H1 (cell line): ENCODE measurements at regions not wholly inside any gene's neighbourhood (a gene's known extent, or its start where the extent isn't known, plus 50 kb on each side); places are given as distances from the start of the nearest gene placed in this dataset.

Experiments
- CTCF ChIA-PET: fragments of 300-600 bp; sonication (Branson Sonifier 250); formaldehyde crosslinking; loops from one replicate; lab custom pipeline; 2021; ENCODE audit not compliant: partially characterized antibody; lab: Charles Lee
- POLR2A ChIA-PET: fragments of 300-600 bp; sonication (Branson Sonifier 250); formaldehyde crosslinking; loops from one replicate; lab custom pipeline; 2021; ENCODE audit warnings: inconsistent platforms; ENCODE audit not compliant: partially characterized antibody; lab: Charles Lee
- DNase-seq, 2 experiments: peaks; one replicate each; pipeline versions ENCODE4 v3.0.0 to v3.0.0-alpha.2; 2010 to 2022; ENCODE audit warnings: low spot score in 2 of 2, low read depth in 1 of 2, mixed read lengths in 1 of 2
- FAIRE-seq: peaks from 2 replicates; lab custom pipeline; 2011; peaks lifted over from hg19 to GRCh38; lab: Jason Lieb, UNC
- H2AFZ ChIP-seq: 2 replicates; pipeline ENCODE4 v1.8.1; 2012; ENCODE audit warnings: low read length, inconsistent platforms
- H2AK5ac ChIP-seq: 2 replicates; pipeline ENCODE4 v1.6.1; 2013; ENCODE audit warnings: low read depth, low read length
- H2BK120ac ChIP-seq: replicated peaks from 2 replicates; pipeline ENCODE3; 2013; ENCODE audit warnings: low read depth, low read length, inconsistent platforms
- H2BK12ac ChIP-seq: 2 replicates; pipeline ENCODE4 v1.6.1; 2013; ENCODE audit warnings: low read depth, low read length
- H2BK15ac ChIP-seq: 2 replicates; pipeline ENCODE4 v1.6.1; 2013; ENCODE audit warnings: low read length
- H2BK20ac ChIP-seq: 2 replicates; pipeline ENCODE4 v1.6.1; 2013; ENCODE audit warnings: low read length
- H2BK5ac ChIP-seq: 2 replicates; pipeline ENCODE4 v1.6.1; 2013; ENCODE audit warnings: low read depth, low read length
- H3K14ac ChIP-seq: 2 replicates; pipeline ENCODE4 v1.6.1; 2013; ENCODE audit warnings: inconsistent platforms; ENCODE audit not compliant: insufficient read length
- H3K18ac ChIP-seq: 2 replicates; pipeline ENCODE4 v1.6.1; 2013; ENCODE audit warnings: low read length; ENCODE audit errors: extremely low read depth
- H3K23ac ChIP-seq: 2 replicates; pipeline ENCODE4 v1.6.1; 2013; ENCODE audit warnings: inconsistent platforms; ENCODE audit not compliant: insufficient read length
- H3K23me2 ChIP-seq: 2 replicates; pipeline ENCODE4 v1.6.1; 2013; ENCODE audit warnings: low read depth, low read length
- H3K27ac ChIP-seq: 2 replicates; pipeline ENCODE4 v1.6.1; 2011; ENCODE audit warnings: low read depth, low read length, inconsistent platforms
- H3K27me3 ChIP-seq, 4 experiments: replicated peaks in 1 of 4; 1 replicate in 1 of 4; 2 replicates in 3 of 4; pipeline versions ENCODE4 v1.6.1 to v1.8.1; 2011 to 2013; ENCODE audit warnings: low read length in 3 of 4, mild to moderate bottlenecking in 3 of 4, inconsistent platforms in 2 of 4, mixed read lengths in 2 of 4, moderate library complexity in 1 of 4; ENCODE audit not compliant: control insufficient read depth in 3 of 4, insufficient read depth in 3 of 4; ENCODE audit errors: extremely low read depth in 1 of 4
- H3K36me3 ChIP-seq, 4 experiments: 2 replicates each; pipeline versions ENCODE4 v1.6.1 to v1.8.1; 2011 to 2013; ENCODE audit warnings: mild to moderate bottlenecking in 4 of 4, low read length in 3 of 4, moderate library complexity in 2 of 4, control low read depth in 1 of 4, inconsistent platforms in 1 of 4; ENCODE audit not compliant: insufficient read depth in 4 of 4, control insufficient read depth in 2 of 4
- H3K4ac ChIP-seq: replicated peaks from 2 replicates; pipeline ENCODE3; 2013; ENCODE audit warnings: low read length, low read depth, mixed read lengths, inconsistent platforms; ENCODE audit not compliant: insufficient read length
- H3K4me1 ChIP-seq, 4 experiments: replicated peaks in 1 of 4; 1 replicate in 1 of 4; 2 replicates in 3 of 4; pipeline versions ENCODE4 v1.6.1 to v1.8.1; 2011 to 2013; ENCODE audit warnings: low read length in 3 of 4, inconsistent platforms in 2 of 4, mixed read lengths in 1 of 4; ENCODE audit not compliant: insufficient read depth in 4 of 4, control insufficient read depth in 3 of 4
- H3K4me2 ChIP-seq, 2 experiments: 2 replicates each; pipeline versions ENCODE4 v1.6.1 to v1.8.1; 2011 to 2013; ENCODE audit warnings: low read depth in 2 of 2, low read length in 2 of 2, control low read depth in 1 of 2, inconsistent platforms in 1 of 2, mild to moderate bottlenecking in 1 of 2; ENCODE audit not compliant: insufficient read depth in 1 of 2
- H3K4me3 ChIP-seq, 4 experiments: fragments of 200-600, 300-600 bp in 1 of 4; sonication (generic), shearing (Covaris generic), sonication (Bioruptor Twin) in 1 of 4; 2 replicates each; pipeline versions ENCODE4 v1.5.1 to v1.8.1; 2011 to 2016; ENCODE audit warnings: low read length in 4 of 4, low read depth in 3 of 4, control low read depth in 2 of 4, inconsistent platforms in 2 of 4, mild to moderate bottlenecking in 2 of 4, mixed read lengths in 1 of 4, moderate library complexity in 1 of 4; ENCODE audit not compliant: insufficient read depth in 2 of 4; ENCODE audit errors: extremely low read depth in 1 of 4
- H3K56ac ChIP-seq: replicated peaks from 2 replicates; pipeline ENCODE3; 2013; ENCODE audit warnings: low read depth, mild to moderate bottlenecking, mixed read lengths, low read length, inconsistent platforms; ENCODE audit not compliant: insufficient read length
- H3K79me1 ChIP-seq: 2 replicates; pipeline ENCODE4 v1.6.1; 2013; ENCODE audit warnings: low read depth, low read length, control low read depth
- H3K79me2 ChIP-seq, 2 experiments: 2 replicates each; pipeline versions ENCODE4 v1.6.1 to v1.8.1; 2012 to 2013; ENCODE audit warnings: low read length in 2 of 2, mild to moderate bottlenecking in 2 of 2, inconsistent platforms in 1 of 2; ENCODE audit not compliant: insufficient read depth in 2 of 2, control insufficient read depth in 1 of 2
- H3K9ac ChIP-seq, 4 experiments: replicated peaks in 1 of 4; 1 replicate in 1 of 4; 2 replicates in 3 of 4; pipeline versions ENCODE4 v1.6.1 to v1.8.1; 2011 to 2013; ENCODE audit warnings: low read depth in 3 of 4, low read length in 3 of 4, control low read depth in 2 of 4, mild to moderate bottlenecking in 2 of 4, moderate library complexity in 2 of 4, inconsistent platforms in 1 of 4; ENCODE audit errors: extremely low read depth in 1 of 4
- H3K9me3 ChIP-seq, 2 experiments: 2 replicates each; pipeline versions ENCODE4 v1.6.1 to v1.8.1; 2012 to 2013; ENCODE audit warnings: mild to moderate bottlenecking in 2 of 2, moderate library complexity in 2 of 2, control low read depth in 1 of 2, inconsistent platforms in 1 of 2, low read depth in 1 of 2, low read length in 1 of 2, mixed read lengths in 1 of 2; ENCODE audit not compliant: insufficient read depth in 2 of 2
- H4K20me1 ChIP-seq, 2 experiments: replicated peaks in 1 of 2; 2 replicates each; pipeline versions ENCODE3 to v1.8.1; 2011 to 2013; ENCODE audit warnings: inconsistent platforms in 2 of 2, low read length in 2 of 2, mild to moderate bottlenecking in 1 of 2; ENCODE audit not compliant: insufficient read depth in 2 of 2, control insufficient read depth in 1 of 2
- H4K5ac ChIP-seq: 2 replicates; pipeline ENCODE4 v1.6.1; 2013; ENCODE audit warnings: low read length, low read depth, mixed read lengths, inconsistent platforms; ENCODE audit not compliant: insufficient read length
- H4K8ac ChIP-seq: 2 replicates; pipeline ENCODE4 v1.8.0; 2013; ENCODE audit warnings: mild to moderate bottlenecking, moderate library complexity, low read length, inconsistent platforms; ENCODE audit not compliant: insufficient read depth; ENCODE audit errors: extremely low read depth
- H4K91ac ChIP-seq: replicated peaks from 2 replicates; pipeline ENCODE3; 2013; ENCODE audit warnings: low read length, mixed read lengths, inconsistent platforms; ENCODE audit not compliant: insufficient read length
- BCL11A ChIP-seq, 2 experiments: IDR thresholded peaks; one replicate each; pipeline ENCODE4 v1.6.1; 2011; ENCODE audit warnings: low read depth in 2 of 2, low read length in 2 of 2, mild to moderate bottlenecking in 2 of 2
- CBX5 ChIP-seq: fragments of 300-800, 300-1000 bp; sonication (generic); IDR thresholded peaks from 2 replicates; pipeline ENCODE4 v1.7.1; 2016; ENCODE audit warnings: antibody characterized with exemption, low read length, low read depth
- CHD1 ChIP-seq: IDR thresholded peaks from 2 replicates; pipeline ENCODE4 v1.6.1; 2012; ENCODE audit warnings: low read depth, low read length, improper control_type of control experiment
- CREB1 ChIP-seq: IDR thresholded peaks from 2 replicates; pipeline ENCODE4 v1.6.1; 2012; ENCODE audit warnings: inconsistent platforms
- CTBP2 ChIP-seq: IDR thresholded peaks from 2 replicates; pipeline ENCODE4 v1.7.0; 2011; ENCODE audit warnings: borderline replicate concordance, mild to moderate bottlenecking, moderate library complexity, mixed read lengths, low read length; ENCODE audit not compliant: insufficient read depth, insufficient read length
- JUND ChIP-seq: IDR thresholded peaks from 2 replicates; pipeline ENCODE4 v1.6.1; 2011; ENCODE audit warnings: mild to moderate bottlenecking, improper control_type of control experiment, low read length
- KDM4A ChIP-seq: IDR thresholded peaks from one replicate; pipeline ENCODE4 v1.7.1; 2012; ENCODE audit warnings: low read depth, mild to moderate bottlenecking, moderate library complexity, low read length, inconsistent platforms; ENCODE audit not compliant: severe bottlenecking
- POU5F1 ChIP-seq: IDR thresholded peaks from 2 replicates; pipeline ENCODE4 v1.6.1; 2011; ENCODE audit warnings: low read depth, mild to moderate bottlenecking, low read length, moderate library complexity
- SAP30 ChIP-seq: fragments of 300-600 bp; sonication (generic); IDR thresholded peaks from 2 replicates; pipeline ENCODE4 v1.7.1; 2012; ENCODE audit warnings: low read length, moderate library complexity, mild to moderate bottlenecking, inconsistent platforms; ENCODE audit not compliant: insufficient read depth, insufficient replicate concordance
- SRF ChIP-seq: IDR thresholded peaks from 2 replicates; pipeline ENCODE4 v1.6.1; 2011; ENCODE audit warnings: mild to moderate bottlenecking, low read depth, low read length, moderate library complexity
- SUZ12 ChIP-seq: fragments of 200-600 bp; sonication (generic); IDR thresholded peaks from 2 replicates; pipeline ENCODE4 v1.6.1; 2012; ENCODE audit warnings: mild to moderate bottlenecking, inconsistent platforms, low read length, moderate library complexity, mixed read lengths
- ZNF274 ChIP-seq: IDR thresholded peaks from 2 replicates; pipeline ENCODE4 v1.7.0; 2012; ENCODE audit warnings: low read length, borderline replicate concordance; ENCODE audit errors: extremely low read depth
- WGBS, 2 experiments: shearing (Covaris generic) in 1 of 2; methylation state at CpG; one replicate each; pipeline versions ENCODE4 v1.1.6 to v1.1.7; 2013 to 2015; ENCODE audit warnings: low lambda C conversion rate in 2 of 2, mixed read lengths in 2 of 2, inconsistent platforms in 1 of 2, low coverage in 1 of 2, missing lambda C conversion rate in 1 of 2; ENCODE audit not compliant: insufficient replicate concordance in 2 of 2, insufficient coverage in 1 of 2, insufficient read length in 1 of 2; ENCODE audit errors: extremely low coverage in 1 of 2, missing lambda C conversion rate in 1 of 2; 5-methylcytosine and 5-hydroxymethylcytosine counted together
- TF ChIP-seq, protein P1 (sequence below): IDR thresholded peaks from 2 replicates; pipeline ENCODE4 v1.6.1; 2012; ENCODE audit warnings: inconsistent platforms
- TF ChIP-seq, protein P2 (sequence below): IDR thresholded peaks from 2 replicates; pipeline ENCODE4 v1.6.1; 2012; ENCODE audit warnings: inconsistent platforms

GRCh38 chr1:5410652-5411051, 581.6 kb downstream of the NPHP4 start:
- Histone ChIP-seq H3K36me3 (no peaks in the 10 kb centered on the region), H3K23ac (no peak overlapping the region), H3K56ac (no peak overlapping the region), H3K79me1 (no peaks in the 10 kb centered on the region), H2BK120ac (no peak overlapping the region), H3K4me3 (no peak overlapping the region), H3K23me2 (no peaks in the 10 kb centered on the region), H4K20me1 (no peaks in the 10 kb centered on the region), H3K4ac (no peak overlapping the region), H2BK5ac (no peak overlapping the region), H4K91ac (no peak overlapping the region), H3K79me2 (no peaks in the 10 kb centered on the region), H4K8ac (no peak overlapping the region), H3K9me3 (no peaks in the 10 kb centered on the region), H2BK20ac (no peak overlapping the region), H3K27me3 (no peaks in the 10 kb centered on the region), H3K14ac (no peak overlapping the region), H2AK5ac (no peak overlapping the region), H3K4me2 (no peak overlapping the region), H3K27ac (no peak overlapping the region), H2BK12ac (no peak overlapping the region), H2BK15ac (no peak overlapping the region), H2AFZ (no peak overlapping the region), H4K5ac (no peak overlapping the region), H3K4me1 (peaks cover 0 to 4% (median 0%) of the 10 kb centered on the region in 4 experiments; a peak in 1 of 7 replicates), H3K9ac (no peak overlapping the region), H3K18ac (no peak overlapping the region)
- ChIA-PET POLR2A (no interaction called here), CTCF (interaction anchor here (0.5 to 1.5 kb wide), 5 partner anchors 26 to 463 kb away, joined by 3 to 4 read pairs (median 3); no protein-coding TSS in a partner anchor)
- FAIRE-seq (no peak), DNase-seq (no peak)
- WGBS, 2 experiments: 93% methylated on average over 4 of the region's 4 CpGs; no CpG with 5 or more reads in 1 of the 2 experiments
- TF ChIP-seq CTBP2 (no peak), CREB1 (no peak), SAP30 (no peak), POU5F1 (no peak), JUND (no peak), ZNF274 (no peak), BCL11A (IDR thresholded peaks at IDR 0.05; ENCODE audit: low read depth in 2 of 2, low read length in 2 of 2) (no peak), KDM4A (no peak), CBX5 (no peak), SRF (no peak), SUZ12 (no peak), CHD1 (no peak)
- TF ChIP-seq, protein P1, sequence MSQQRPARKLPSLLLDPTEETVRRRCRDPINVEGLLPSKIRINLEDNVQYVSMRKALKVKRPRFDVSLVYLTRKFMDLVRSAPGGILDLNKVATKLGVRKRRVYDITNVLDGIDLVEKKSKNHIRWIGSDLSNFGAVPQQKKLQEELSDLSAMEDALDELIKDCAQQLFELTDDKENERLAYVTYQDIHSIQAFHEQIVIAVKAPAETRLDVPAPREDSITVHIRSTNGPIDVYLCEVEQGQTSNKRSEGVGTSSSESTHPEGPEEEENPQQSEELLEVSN: no peak
- TF ChIP-seq, protein P2, sequence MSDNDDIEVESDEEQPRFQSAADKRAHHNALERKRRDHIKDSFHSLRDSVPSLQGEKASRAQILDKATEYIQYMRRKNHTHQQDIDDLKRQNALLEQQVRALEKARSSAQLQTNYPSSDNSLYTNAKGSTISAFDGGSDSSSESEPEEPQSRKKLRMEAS: no peak
